IMR-90 (cell line): ENCODE measurements at regions not wholly inside any gene's neighbourhood (a gene's known extent, or its start where the extent isn't known, plus 50 kb on each side); places are given as distances from the start of the nearest gene placed in this dataset.

Source experiments
- CEBPB ChIP-seq: IDR thresholded peaks from 2 replicates; pipeline ENCODE4 v1.6.1; 2012; ENCODE audit warnings: low read depth, low read length, improper control_type of control experiment
- CTCF ChIP-seq: conservative IDR thresholded peaks from 2 replicates; pipeline ENCODE4 v1.5.1; 2012; ENCODE audit warnings: mild to moderate bottlenecking, low read depth, low read length, improper control_type of control experiment
- MAFK ChIP-seq: IDR thresholded peaks from 2 replicates; pipeline ENCODE4 v1.6.1; 2012; ENCODE audit warnings: low read depth, low read length, improper control_type of control experiment
- POLR2A ChIP-seq: IDR thresholded peaks from 2 replicates; pipeline ENCODE4 v1.6.1; 2012; ENCODE audit warnings: mild to moderate bottlenecking, low read depth, low read length

GRCh38 chr17:72462814-72463213 is 342.0 kb downstream of the SOX9 start:
- TF ChIP-seq MAFK (no peak), CTCF (no peak), CEBPB (no peak), POLR2A (no peak)
